RPMI7951 (cell line): ENCODE measurements at regions not wholly inside any gene's neighbourhood (a gene's known extent, or its start where the extent isn't known, plus 50 kb on each side); places are given as distances from the start of the nearest gene placed in this dataset.
"Not testable (repeated sequence)": the region's sequence is repeated elsewhere in the genome, so short reads cannot be mapped to it uniquely, and the experiment has no call there.

Experiments used
- DNase-seq: peaks from one replicate; pipeline ENCODE4 v3.0.0-alpha.2; 2012; ENCODE audit warnings: low read depth

DNA sequence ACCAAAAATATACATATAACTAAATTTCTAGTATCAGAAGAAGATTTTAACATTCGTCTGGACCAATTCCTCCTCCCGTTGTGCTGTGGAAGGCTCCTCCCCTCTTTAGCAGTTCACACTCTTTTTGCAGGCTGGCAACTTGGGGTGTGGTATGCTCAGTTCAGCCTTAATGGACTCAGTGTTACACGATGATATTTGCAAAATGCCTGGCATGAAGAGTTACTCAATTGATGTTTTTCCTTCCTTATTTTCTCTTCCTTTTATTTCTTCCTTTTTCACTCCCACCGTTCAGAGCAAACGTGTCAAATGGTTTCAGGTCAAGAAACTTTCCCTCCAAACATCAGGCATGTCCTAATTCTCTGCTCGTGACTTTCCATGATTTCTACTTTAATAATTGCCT lies 248.3 kb downstream of the PHF14 start:
- no peak for DNase-seq

DNA sequence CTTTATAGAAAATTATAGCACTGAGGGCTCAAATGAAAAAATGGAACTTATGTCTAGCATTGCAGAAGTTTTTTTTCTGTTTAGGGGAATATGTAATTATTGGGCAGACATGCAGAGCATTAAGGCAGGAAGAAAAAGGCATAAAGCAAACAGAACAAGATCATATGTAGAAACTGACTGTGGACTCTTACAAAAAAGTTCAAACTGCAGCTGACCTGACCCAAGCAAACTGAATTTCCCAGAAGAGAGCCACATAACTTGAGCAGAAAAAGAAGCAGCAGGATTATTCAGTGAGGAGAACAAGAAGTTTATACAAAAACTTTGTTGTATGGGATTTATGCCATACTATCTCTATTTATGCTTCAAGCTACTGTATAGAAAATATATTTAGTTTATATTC lies 250.9 kb downstream of the PHF14 start:
- DNase-seq, result no peak

DNA sequence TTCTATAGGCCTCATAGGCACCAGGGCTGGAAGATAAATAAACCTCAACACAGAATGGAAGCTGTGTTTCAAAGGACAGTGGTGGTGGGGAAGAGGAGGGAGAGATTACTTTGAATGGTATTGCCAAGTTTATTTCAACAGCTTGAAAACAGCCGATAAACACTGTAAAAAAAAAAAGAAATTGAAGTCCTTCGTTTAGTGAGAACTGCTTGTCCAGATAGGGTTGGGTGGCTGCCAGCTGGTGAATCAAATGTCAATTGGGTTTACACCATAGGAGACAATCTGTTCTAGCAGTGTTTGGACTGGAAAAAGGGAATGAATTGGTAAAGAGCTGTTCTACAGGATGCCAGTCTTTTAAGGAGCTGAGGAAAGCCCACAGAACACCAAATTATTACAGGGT lies 254.8 kb downstream of the PHF14 start:
- DNase-seq, result peak; percentile 7

DNA sequence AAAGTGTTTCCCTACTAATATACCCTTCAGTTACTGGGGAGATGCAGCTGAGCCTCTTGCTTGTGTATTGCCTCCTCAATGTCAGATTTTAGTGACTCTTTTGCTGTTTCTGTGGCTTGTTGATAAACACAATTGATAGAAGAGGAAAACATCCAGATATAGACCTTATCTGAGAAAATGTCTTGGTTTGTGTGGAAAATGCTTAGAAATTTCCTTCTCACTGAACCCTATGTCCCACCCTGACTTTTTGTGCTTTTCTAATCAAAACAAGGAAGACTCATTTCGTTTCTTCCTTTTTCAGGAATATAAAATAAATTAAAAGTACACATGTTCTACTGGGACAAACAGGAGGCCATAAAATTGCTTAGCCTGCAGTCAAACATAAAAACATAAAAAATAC lies 257.5 kb downstream of the PHF14 start:
- DNase-seq, result no peak

DNA sequence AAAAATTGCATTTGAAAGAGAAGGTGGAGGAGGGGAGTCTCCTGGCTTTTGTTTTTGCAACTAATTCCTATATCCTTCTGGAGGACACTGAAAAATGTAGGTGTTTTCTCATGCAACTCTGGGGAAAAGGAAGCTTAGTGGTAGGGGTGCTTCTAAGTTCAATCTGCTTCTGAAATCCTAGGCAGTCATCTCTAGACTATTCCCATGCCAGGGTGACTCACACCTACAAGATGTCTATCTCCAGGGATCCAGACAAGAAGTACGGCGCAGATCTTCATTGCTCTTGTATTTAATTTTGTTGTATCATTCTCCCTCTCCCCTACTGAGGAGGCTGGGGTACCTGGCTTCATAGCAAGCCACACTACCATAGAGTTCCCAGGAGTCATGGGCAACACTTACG lies 258.8 kb downstream of the PHF14 start:
- no peak for DNase-seq

DNA sequence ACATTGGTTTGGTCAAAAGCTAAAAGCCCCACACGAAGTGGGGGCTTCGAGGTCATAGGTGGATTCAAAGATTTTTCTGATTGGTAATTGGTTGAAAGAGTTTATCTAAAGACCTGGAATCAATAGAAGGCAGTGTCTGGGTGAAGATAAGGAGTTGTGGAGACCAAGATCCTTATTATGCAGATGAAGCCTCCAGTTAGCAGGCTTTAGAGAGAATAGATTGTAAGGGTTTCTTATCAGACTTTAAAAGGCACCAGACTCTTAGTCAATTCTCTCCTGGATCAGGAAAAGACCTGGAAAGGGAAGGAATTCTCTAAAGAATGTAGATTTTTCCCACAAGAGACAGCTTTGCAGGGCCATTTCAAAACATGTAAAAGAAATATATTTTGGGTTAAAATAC lies 260.2 kb downstream of the PHF14 start:
- no peak for DNase-seq

DNA sequence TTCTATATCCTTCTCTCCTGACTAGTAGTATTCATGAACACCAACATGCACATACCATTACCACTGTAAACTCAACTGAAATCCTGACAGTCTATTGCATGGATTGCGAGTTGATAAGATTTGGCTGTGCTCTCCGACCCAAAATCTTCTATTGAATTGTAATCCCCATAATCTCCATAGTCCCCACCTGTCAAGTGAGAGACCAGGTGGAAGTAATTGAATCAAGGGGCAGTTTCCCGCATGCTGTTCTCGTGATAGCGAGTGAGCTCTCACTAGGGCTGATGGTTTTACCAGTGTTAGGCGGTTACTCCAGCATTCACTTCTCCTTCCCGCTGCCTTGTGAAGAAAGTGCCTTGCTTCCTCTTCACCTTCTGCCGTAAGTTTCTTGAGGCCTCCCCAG lies 261.8 kb downstream of the PHF14 start:
- no peak for DNase-seq

DNA sequence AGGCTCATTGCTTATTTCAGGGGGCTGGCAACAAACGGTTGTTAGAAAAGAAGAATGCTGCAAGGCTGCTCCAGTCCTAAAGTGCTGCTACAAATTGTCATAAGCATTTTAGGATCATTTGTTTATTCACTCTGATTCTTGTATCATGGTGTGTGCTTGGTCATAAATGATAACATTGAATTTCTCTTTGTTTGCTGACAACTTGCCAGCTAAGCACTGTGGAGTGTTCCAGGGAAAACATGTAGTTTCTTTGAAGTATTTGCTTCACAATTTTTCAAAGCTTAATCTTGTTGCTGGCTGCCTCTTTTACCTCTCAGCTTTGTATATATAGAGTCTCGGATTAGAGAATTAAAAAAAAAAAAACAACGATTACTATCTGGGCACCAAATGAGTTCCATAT lies 263.0 kb downstream of the PHF14 start:
- no peak for DNase-seq

DNA sequence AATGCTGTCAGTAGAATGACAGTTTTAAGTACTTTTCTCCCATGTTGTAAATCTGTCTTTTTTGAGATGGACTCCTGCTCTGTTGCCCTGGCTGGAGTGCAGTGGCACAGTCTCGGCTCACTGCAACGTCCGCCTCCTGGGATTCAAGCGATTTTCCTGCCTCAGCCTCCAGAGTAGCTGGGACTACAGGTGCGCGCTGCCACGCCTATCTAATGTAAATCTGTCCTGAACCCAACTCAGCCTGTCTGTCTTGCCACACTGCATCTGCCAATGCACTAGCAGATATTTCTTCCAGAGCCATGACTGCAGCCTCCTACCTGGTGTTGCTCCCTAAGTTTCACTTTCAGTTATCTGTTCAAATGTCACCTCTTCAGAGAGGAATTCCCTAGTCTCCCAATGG lies 264.1 kb downstream of the PHF14 start:
- no peak for DNase-seq

DNA sequence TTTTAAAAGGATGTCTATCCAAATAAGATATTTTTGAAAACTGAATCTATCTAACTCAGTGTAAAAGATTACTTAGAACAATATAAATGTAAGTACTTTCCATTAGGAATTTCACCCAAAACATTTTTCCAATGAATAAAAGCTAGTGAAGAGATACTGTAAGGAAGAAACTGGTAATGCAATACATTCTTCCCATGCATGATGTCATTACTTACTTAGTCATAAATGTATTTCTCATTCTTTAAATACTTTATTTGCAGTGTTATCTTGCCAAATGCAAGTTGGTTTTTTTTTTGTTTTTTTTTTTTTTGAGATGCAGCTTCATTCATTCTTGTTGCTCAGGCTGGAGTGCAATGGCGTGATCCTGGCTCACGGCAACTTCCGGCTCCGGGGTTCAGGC lies 265.6 kb downstream of the PHF14 start:
- no peak for DNase-seq

DNA sequence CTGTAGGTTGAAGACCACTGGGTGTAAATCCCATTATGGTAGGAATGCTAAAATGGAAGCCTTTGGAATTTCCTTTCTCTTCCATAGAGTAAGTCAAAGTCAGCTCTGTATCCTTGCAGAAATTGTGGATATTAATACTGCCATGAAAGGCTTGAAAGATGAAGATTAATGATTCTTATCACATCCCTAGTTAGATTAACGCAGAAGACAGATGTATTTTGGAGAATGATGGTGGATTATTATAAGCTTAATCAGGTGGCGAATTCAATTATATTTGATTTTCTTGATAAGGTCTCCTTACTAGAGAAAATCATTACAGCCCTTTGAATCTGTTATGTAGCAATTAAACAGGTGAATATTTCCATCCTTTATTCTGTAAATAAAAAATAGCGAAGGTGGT lies 270.1 kb downstream of the PHF14 start:
- DNase-seq, result no peak

DNA sequence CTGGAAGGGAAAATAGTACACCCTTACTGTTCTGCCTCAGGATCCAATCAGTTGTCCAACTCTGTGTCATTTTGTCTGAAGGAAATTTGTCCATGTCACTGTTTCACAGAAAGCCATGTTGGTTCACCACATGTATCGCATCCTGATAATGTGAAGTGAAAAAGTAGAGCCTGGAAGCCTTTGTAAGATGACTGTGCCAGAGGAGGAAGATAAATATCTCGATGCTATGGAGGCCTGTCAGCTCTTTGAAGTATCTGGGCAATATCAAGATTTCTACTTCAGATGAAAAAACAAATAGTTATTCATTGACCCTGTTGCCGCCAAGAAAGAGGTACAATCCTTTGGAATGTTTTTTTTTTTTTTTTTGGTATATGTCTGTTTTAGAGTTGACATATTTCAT lies 270.5 kb downstream of the PHF14 start:
- no peak for DNase-seq

DNA sequence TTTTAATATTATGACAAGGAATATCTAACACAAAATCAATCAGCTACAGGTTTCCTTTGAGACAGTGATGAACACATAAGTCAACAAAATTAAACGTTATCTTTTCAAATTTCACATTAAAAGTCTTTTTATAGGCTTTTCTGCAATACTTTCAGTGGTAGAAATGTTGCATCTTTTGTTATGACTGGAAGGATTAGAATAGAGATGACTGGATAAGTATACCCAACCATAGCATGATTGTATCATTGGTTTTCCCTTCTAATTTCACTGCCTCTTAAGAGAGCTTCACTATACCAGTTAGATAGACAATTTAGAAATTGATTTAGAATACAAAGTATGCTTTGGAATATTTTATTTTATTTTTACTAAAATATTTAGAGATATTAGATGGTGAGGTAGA lies 273.9 kb downstream of the PHF14 start:
- DNase-seq, result no peak

DNA sequence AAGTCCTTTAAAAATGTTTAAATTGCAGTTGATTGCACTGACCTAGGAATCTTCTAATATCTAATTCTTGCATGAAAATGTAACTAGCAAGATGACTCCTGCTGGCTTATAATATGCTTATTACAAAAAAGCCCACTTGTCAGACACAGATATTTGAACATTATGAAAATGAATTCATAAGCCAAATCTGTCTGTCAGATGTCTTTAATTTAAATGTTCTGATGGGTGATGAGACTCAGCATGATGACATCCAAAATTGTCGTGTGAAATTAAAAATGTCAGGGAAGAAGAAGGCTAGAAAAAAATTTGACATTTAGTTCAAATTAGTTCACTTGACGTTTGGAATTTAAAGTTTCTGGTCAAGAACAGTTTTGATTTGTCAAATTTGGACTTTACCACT lies 277.8 kb downstream of the PHF14 start:
- DNase-seq, result no peak

DNA sequence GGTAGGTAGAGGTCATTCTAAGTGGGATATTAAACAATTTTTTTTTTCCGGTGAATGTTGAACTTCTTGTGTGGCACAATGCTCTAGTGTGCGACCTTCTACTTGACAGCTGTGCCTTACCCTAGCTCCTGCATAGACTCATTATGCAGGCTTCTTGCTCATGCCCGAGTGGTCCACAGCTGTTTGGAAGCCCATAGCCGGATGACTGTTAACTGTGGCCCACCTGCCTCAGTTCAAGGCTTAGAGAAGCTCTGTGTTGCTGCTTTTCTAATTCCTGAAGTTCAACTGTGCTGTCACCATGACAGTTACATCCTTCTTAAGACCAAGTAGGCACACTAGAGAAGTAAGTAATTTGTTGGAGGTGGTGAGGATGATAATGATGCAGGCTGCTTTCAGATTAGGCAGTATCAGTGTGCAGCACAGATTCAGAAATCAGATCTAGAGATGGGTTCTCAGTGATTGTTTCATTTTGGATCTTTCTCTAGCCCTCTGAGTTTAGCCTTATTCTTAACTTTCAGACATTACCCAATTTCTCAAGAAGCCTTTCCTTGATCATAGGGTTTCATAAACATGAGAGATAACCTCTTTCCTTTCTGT lies 278.4 kb downstream of the PHF14 start:
- DNase-seq, result no peak

DNA sequence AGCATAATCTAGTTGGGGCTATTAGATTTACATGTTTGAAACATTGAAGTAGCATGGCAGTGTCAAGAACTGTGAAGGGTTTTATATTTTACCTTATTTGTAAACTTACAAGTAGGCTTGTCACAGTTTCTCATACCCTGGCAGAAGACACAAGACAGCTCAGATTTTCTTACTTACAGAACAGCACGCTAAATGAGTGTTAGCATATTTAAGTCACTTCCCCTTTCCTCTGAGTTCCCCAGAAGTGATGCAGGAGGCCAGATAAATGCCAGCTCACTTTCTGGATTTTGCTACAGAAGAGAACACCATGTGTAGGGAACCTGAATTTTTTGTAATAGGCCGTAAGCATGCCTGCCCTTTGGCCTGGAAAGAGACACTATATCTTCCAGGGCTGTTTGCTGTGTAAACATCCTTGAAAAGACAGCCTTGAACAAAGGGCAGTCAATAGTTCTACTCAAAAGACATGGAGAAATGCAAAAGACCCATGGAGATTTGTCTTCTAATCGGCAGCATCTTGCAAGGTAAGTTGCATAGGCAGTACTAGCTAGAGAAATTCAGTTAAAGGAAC lies 279.1 kb downstream of the PHF14 start:
- no peak for DNase-seq

DNA sequence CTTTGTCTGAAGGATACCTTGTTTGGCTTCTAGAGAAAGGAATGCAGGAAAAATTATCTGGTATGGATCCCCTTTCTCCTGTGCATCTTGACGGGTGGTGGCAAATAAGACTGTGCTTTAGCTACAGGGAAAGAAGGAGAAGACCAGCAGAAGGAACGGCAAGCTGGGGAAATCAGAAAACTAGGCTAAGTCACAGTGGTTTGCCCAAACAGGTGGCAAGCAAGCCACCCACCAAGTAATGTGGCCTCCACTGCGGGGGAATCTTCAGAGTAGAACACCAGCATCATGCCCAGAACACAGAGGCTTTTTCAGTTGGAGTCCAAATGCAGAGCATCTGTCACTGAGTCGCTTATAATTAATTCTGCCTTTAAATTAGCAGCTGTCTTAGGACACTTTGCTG lies 282.8 kb downstream of the PHF14 start:
- DNase-seq, result no peak

DNA sequence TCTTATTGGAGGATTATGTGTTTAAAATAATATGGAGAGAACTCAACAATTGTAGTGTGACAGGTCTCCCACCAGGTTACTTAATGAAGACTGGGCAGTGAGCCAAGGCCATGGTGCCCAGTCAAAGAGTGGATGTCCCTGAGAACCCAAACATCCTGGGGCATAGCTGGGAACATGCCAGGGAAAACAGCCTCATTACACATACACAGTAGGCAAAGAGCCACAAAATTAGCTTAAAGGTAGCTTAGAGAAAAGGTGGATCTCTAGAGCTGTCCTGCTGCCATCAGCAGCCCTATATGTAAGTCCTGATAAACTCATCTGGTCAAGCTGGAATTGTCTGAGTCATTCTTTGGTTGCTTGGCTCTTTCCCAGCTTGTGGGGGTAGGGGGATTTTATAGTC lies 287.8 kb downstream of the PHF14 start:
- peak; percentile 13 for DNase-seq

DNA sequence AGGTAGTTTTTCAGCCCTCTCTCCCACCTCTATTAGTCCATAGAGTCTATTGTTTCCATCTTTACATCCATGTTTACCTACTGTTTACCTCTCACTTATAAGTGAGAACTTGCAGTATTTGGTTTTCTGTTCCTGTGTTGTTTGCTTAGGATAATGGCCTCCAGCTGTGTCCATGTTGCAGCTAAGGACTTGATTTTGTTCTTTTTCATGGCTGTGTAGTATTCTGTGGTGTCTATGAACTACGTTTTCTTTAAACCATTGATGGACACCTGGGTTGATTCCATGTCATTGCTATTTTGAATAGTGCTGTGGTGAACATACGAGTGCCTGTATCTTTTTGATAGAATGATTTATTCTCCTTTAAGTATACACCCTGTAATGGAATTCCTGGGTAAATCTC lies 292.4 kb downstream of the PHF14 start:
- no peak for DNase-seq

DNA sequence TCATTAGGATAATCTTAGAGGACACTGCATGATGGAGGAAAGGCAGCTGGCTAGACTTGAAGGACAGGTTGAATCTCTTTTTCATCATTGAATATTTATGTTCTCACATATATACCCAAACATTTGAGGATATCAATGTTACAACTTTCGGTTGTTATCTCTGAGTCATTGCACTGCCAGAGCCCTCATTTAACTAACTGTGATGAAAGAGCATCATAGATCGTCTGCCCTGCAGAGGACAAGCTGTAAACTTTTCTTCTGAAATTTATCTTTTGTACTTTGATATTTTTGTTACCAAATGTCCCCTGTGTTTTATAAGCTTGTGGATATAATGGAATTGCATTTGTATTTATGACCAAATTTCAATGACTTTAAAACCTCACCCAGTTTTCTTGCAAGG lies 298.7 kb downstream of the PHF14 start:
- no peak for DNase-seq

DNA sequence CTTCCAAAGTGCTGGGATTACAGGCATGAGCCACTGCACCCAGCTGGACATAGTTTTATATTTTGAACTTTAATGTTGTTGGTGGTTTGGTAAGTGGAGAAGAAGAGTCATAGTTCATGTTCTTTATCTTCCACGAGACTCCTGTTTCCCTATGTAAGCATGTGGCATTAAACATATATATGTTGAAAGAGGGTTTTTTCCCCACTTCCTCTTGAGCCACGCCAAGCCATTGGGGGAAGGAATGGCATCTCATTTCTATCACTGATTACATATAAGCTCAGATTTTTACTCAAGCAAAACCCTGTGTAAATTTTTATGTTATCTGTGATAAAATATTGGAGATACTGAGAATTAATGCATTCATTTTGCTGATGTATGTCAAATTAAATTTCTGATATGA lies 300.4 kb downstream of the PHF14 start:
- no peak for DNase-seq

DNA sequence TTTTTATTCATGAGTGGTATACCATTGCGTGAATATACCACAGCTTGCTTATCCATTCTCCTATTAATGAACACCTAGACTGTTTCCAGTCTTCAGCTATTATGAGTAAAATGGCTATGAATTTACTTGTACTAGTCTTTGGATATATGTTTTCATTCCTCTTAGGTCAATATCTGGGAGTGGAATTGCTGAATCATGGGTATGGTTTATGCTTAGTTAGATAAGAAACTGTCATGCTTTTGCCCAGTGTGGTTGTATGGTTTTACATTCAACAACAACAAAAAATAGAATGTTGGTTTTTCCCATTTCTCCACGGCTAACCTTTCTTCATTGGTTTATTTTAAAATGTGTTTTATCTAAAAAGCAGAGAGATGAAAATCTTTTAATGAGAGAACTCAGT lies 308.3 kb downstream of the PHF14 start:
- no peak for DNase-seq

DNA sequence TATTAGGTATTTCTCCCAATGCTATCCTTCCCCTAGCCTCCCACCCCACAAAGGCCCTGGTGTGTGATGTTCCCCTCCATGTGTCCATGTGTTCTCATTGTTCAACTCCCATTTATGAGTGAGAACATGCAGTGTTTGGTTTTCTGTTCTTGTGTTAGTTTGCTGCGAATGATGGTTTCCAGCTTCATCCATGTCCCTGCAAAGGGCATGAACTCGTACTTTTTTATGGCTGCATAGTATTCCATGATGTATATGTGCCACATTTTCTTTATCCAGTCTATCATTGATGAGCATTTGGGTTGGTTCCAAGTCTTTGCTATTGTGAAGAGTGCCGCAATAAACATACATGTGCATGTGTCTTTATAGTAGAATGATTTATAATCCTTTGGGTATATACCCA lies 309.9 kb downstream of the PHF14 start:
- not testable (repeated sequence) for DNase-seq

DNA sequence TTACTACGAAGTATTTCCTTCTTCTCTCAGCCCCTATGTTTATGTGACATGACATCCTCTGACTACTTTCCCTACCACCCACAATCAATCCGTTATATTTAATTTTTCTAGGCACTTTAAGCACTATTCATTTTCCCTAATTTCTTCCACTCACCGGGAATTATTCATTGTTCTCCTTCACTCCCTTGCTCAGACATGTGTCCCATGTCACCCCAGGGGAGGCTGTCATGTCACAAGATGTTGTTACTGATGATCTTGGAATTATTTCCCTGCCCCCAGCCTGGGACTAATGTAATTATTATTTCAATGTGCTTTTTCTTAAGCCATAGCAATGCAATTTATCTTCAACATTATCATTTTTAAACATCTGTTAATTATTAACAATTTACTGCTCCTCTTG lies 317.2 kb downstream of the PHF14 start:
- DNase-seq, result no peak
